HCT116 (cell line): ENCODE measurements at regions not wholly inside any gene's neighbourhood (a gene's known extent, or its start where the extent isn't known, plus 50 kb on each side); places are given as distances from the start of the nearest gene placed in this dataset.

Source experiments
- ATAC-seq: fragments of 200-7000 bp; cut with Tn5 transposase; 2 replicates; pipeline ENCODE4 v1.9.1; 2020; ENCODE audit warnings: mild to moderate bottlenecking, moderate library complexity
- BruUV-seq: library from RNA; stranded (reverse); fragments of 400-500 nt; replicated peaks from 2 replicates; lab custom pipeline; 2021; lab: Mats Ljungman, UMichigan
- CTCF ChIA-PET: fragments of 300-600 bp; sonication (Branson Sonifier 250); formaldehyde crosslinking; loops from one replicate; lab custom pipeline; 2021; ENCODE audit warnings: antibody characterized with exemption; lab: Charles Lee
- POLR2A ChIA-PET: fragments of 300-600, 350-600 bp; sonication (Branson Sonifier 250); formaldehyde crosslinking; loops from one replicate; lab custom pipeline; 2021; ENCODE audit warnings: antibody characterized with exemption; lab: Charles Lee
- RAD21 ChIA-PET, 2 experiments: fragments of 300-600 bp; sonication (Branson Sonifier 250); formaldehyde crosslinking; loops; one replicate each; lab custom pipeline; 2023; ENCODE audit warnings: low total read pairs in 2 of 2; ENCODE audit not compliant: uncharacterized antibody in 2 of 2, unreplicated experiment in 2 of 2, low non-redundant PET in 1 of 2; lab: Charles Lee
- DNase-seq: peaks from one replicate; pipeline ENCODE4 v3.0.0-alpha.2; 2010; ENCODE audit warnings: low read depth, low spot score
- H2AFZ ChIP-seq: fragments of 200-600 bp; shearing (Covaris generic), sonication (generic); 2 replicates; pipeline ENCODE4 v1.6.1; 2017; ENCODE audit warnings: low read depth, mixed run types, mixed read lengths, antibody characterized with exemption, low read length; ENCODE audit not compliant: poor library complexity, severe bottlenecking
- H3K27ac ChIP-seq: 2 replicates; pipeline ENCODE4 v1.5.1; 2012; ENCODE audit warnings: low read depth, low read length
- H3K27me3 ChIP-seq: fragments of 200-600 bp; sonication (generic); 2 replicates; pipeline ENCODE4 v1.6.1; 2016; ENCODE audit warnings: mixed run types, low read length, mixed read lengths; ENCODE audit not compliant: insufficient read depth
- H3K36me3 ChIP-seq, 2 experiments: fragments of 200-500 bp in 1 of 2; fragments of 200-600 bp in 1 of 2; sonication (Bioruptor generic) in 1 of 2; sonication (generic) in 1 of 2; 2 replicates each; pipeline versions ENCODE4 v1.5.1 to v1.6.1; 2014 to 2016; ENCODE audit warnings: low read length in 2 of 2, inconsistent platforms in 1 of 2, mixed read lengths in 1 of 2, mixed run types in 1 of 2; ENCODE audit not compliant: insufficient read depth in 2 of 2, control insufficient read depth in 1 of 2
- H3K4me1 ChIP-seq, 2 experiments: fragments of 200-600 bp in 1 of 2; sonication (generic) in 1 of 2; 2 replicates each; pipeline versions ENCODE4 v1.5.1 to v1.6.1; 2012 to 2017; ENCODE audit warnings: low read length in 2 of 2, inconsistent platforms in 1 of 2, mild to moderate bottlenecking in 1 of 2, mixed read lengths in 1 of 2, mixed run types in 1 of 2, moderate library complexity in 1 of 2; ENCODE audit not compliant: insufficient read depth in 2 of 2, control insufficient read depth in 1 of 2
- H3K4me2 ChIP-seq: fragments of 200-600 bp; sonication (generic); 2 replicates; pipeline ENCODE4 v1.6.1; 2017; ENCODE audit warnings: mixed run types, low read length, mixed read lengths
- H3K4me3 ChIP-seq, 2 experiments: fragments of 200-600 bp in 1 of 2; sonication (generic) in 1 of 2; replicated peaks in 1 of 2; 2 replicates each; pipeline ENCODE4 v1.5.1; 2011 to 2016; ENCODE audit warnings: low read length in 2 of 2, control low read depth in 1 of 2, low read depth in 1 of 2, mild to moderate bottlenecking in 1 of 2, mixed read lengths in 1 of 2, mixed run types in 1 of 2
- H3K79me2 ChIP-seq: fragments of 200-600 bp; sonication (generic); 2 replicates; pipeline ENCODE4 v1.6.1; 2017; ENCODE audit warnings: mild to moderate bottlenecking, mixed run types, low read length, moderate library complexity, mixed read lengths; ENCODE audit not compliant: insufficient read depth
- H3K9ac ChIP-seq: fragments of 200-600 bp; sonication (generic); 2 replicates; pipeline ENCODE4 v1.6.1; 2016; ENCODE audit warnings: low read length, mixed read lengths
- H3K9me2 ChIP-seq: fragments of 200-600 bp; sonication (generic), shearing (Covaris generic); 2 replicates; pipeline ENCODE4 v1.6.1; 2017; ENCODE audit warnings: mixed run types, mild to moderate bottlenecking, moderate library complexity; ENCODE audit not compliant: insufficient read depth
- H3K9me3 ChIP-seq, 2 experiments: fragments of 200-500 bp in 1 of 2; fragments of 200-600 bp in 1 of 2; sonication (Bioruptor generic) in 1 of 2; sonication (generic) in 1 of 2; 2 replicates each; pipeline ENCODE4 v1.6.1; 2014 to 2017; ENCODE audit warnings: low read length in 2 of 2, mixed read lengths in 2 of 2, inconsistent platforms in 1 of 2, low read depth in 1 of 2, mild to moderate bottlenecking in 1 of 2, mixed run types in 1 of 2, moderate library complexity in 1 of 2; ENCODE audit not compliant: control insufficient read depth in 1 of 2, insufficient read depth in 1 of 2
- H4K20me1 ChIP-seq: fragments of 200-600 bp; sonication (generic), shearing (Covaris generic); 2 replicates; pipeline ENCODE4 v1.6.1; 2017; ENCODE audit warnings: mixed run types, mild to moderate bottlenecking, moderate library complexity; ENCODE audit not compliant: insufficient read depth
- ATF3 ChIP-seq: IDR thresholded peaks from 2 replicates; pipeline ENCODE4 v1.6.1; 2012
- CBX3 ChIP-seq: IDR thresholded peaks from 2 replicates; pipeline ENCODE4 v1.6.1; 2012; ENCODE audit warnings: low read depth
- CEBPB ChIP-seq: IDR thresholded peaks from 2 replicates; pipeline ENCODE4 v1.6.1; 2012; ENCODE audit warnings: low read depth
- CTCF ChIP-seq, 3 experiments: fragments of 200-600 bp in 1 of 3; sonication (generic) in 1 of 3; IDR thresholded peaks in 2 of 3; conservative IDR thresholded peaks in 1 of 3; 2 replicates each; pipeline ENCODE4 v1.5.1; 2012 to 2017; ENCODE audit warnings: low read depth in 2 of 3, low read length in 2 of 3, antibody characterized with exemption in 1 of 3, borderline replicate concordance in 1 of 3, control low read depth in 1 of 3, mild to moderate bottlenecking in 1 of 3, mixed read lengths in 1 of 3, mixed run types in 1 of 3, moderate library complexity in 1 of 3; ENCODE audit not compliant: insufficient read depth in 1 of 3
- EGR1 ChIP-seq: IDR thresholded peaks from 2 replicates; pipeline ENCODE4 v1.6.1; 2012; ENCODE audit warnings: low read depth
- ELF1 ChIP-seq: IDR thresholded peaks from 2 replicates; pipeline ENCODE4 v1.6.1; 2012; ENCODE audit warnings: low read depth, borderline replicate concordance
- EZH2 ChIP-seq: fragments of 200-600 bp; sonication (generic); IDR thresholded peaks from 2 replicates; pipeline ENCODE4 v1.6.1; 2017; ENCODE audit warnings: antibody characterized with exemption, mixed run types
- EZH2phosphoT487 ChIP-seq: fragments of 200-600 bp; IDR thresholded peaks from 2 replicates; pipeline ENCODE4 v1.6.1; 2018; ENCODE audit warnings: antibody characterized with exemption, borderline replicate concordance
- JUND ChIP-seq: IDR thresholded peaks from 2 replicates; pipeline ENCODE4 v1.6.1; 2012
- MAX ChIP-seq: IDR thresholded peaks from 2 replicates; pipeline ENCODE4 v1.6.1; 2012
- POLR2A ChIP-seq: IDR thresholded peaks from 2 replicates; pipeline ENCODE4 v1.7.0; 2011; ENCODE audit warnings: borderline replicate concordance; ENCODE audit not compliant: insufficient read depth, insufficient read length; ENCODE audit errors: extremely low read depth
- POLR2AphosphoS5 ChIP-seq: IDR thresholded peaks from 2 replicates; pipeline ENCODE4 v1.6.1; 2011; ENCODE audit warnings: mild to moderate bottlenecking, low read depth, low read length, moderate library complexity
- RAD21 ChIP-seq: IDR thresholded peaks from 2 replicates; pipeline ENCODE4 v1.6.1; 2012; ENCODE audit warnings: low read depth, mild to moderate bottlenecking
- REST ChIP-seq: IDR thresholded peaks from 2 replicates; pipeline ENCODE4 v1.6.1; 2012; ENCODE audit warnings: low read depth
- SP1 ChIP-seq: IDR thresholded peaks from 2 replicates; pipeline ENCODE4 v1.6.1; 2012; ENCODE audit warnings: low read depth
- ZBTB33 ChIP-seq: IDR thresholded peaks from 2 replicates; pipeline ENCODE4 v1.6.1; 2011; ENCODE audit warnings: mild to moderate bottlenecking, low read length, moderate library complexity; ENCODE audit not compliant: insufficient replicate concordance; ENCODE audit errors: extremely low read depth
- ZFX ChIP-seq: fragments of 450-650 bp; IDR thresholded peaks from 2 replicates; pipeline ENCODE4 v1.6.1; 2017
- ZNF274 ChIP-seq: fragments of 200-500 bp; sonication (Bioruptor generic); IDR thresholded peaks from 2 replicates; pipeline ENCODE4 v1.6.1; 2014; ENCODE audit warnings: mild to moderate bottlenecking, low read depth, low read length, inconsistent platforms
- intact Hi-C: fragments of 100-400 bp; cut with micrococcal nuclease; formaldehyde crosslinking; loops from 2 replicates; pipeline ENCODE4 v1.10.0; 2022

GRCh38 chr1:238199325-238199724 lies 308.6 kb upstream of the ZP4 start (continued):
- TF ChIP-seq CEBPB (no peak), POLR2A (no peak), ZNF274 (no peak), ATF3 (no peak), POLR2AphosphoS5 (no peak), ZBTB33 (no peak), ZFX (no peak), RAD21 (no peak), JUND (no peak), EZH2phosphoT487 (no peak), MAX (no peak)

- no peaks in the 10 kb centered on the region for H4K20me1 ChIP-seq
- H3K27me3 ChIP-seq = no peaks in the 10 kb centered on the region
- no peaks in the 10 kb centered on the region for H3K4me1 ChIP-seq
- no peaks in the 10 kb centered on the region for H3K9me2 ChIP-seq
- no peak overlapping the region for H3K9ac ChIP-seq
- H3K4me3 ChIP-seq = no peak overlapping the region
- peaks cover 12 to 23% of the 10 kb centered on the region in 2 experiments; a peak in 2 of 4 replicates for H3K9me3 ChIP-seq
- ATAC-seq (no peak), DNase-seq (no peak)
- H3K27ac ChIP-seq = no peak overlapping the region
- BruUV-seq = no TSS peak
- intact Hi-C loops = no loop called here
- ChIA-PET RAD21 (no interaction called here), POLR2A (no interaction called here), CTCF (no interaction called here)
- no peak overlapping the region for H3K4me2 ChIP-seq
- H2AFZ ChIP-seq = no peak overlapping the region
- H3K79me2 ChIP-seq = no peaks in the 10 kb centered on the region
- H3K36me3 ChIP-seq = no peaks in the 10 kb centered on the region
- TF ChIP-seq POLR2A (no peak), EZH2phosphoT487 (no peak), EGR1 (no peak), REST (no peak), RAD21 (no peak), ATF3 (no peak), POLR2AphosphoS5 (no peak), SP1 (no peak), CTCF (IDR thresholded peaks at IDR 0.05 in 2 of 3, conservative IDR thresholded peaks at IDR 0.05 in 1 of 3; ENCODE audit: borderline replicate concordance in 1 of 3, insufficient read depth in 1 of 3, low read depth in 2 of 3, low read length in 2 of 3) (no peak), EZH2 (no peak), CBX3 (no peak), ZFX (no peak), MAX (no peak), ELF1 (no peak)
These were observed 305.8 kb upstream of the ZP4 start for GRCh38 chr1:238196516-238196915.
